Activated T-helper 2 cell treated with anti-CD3 and anti-CD28 coated beads, Interferon-gamma antibody, Interleukin-2, Interleukin-4, amounts not matched to agents 10 μg/mL and 5 μg/mL and 100 μg/mL, durations not matched to agents 14 hours and 24 hours and 36 hours (primary cell): ENCODE measurements at regions not wholly inside any gene's neighbourhood (a gene's known extent, or its start where the extent isn't known, plus 50 kb on each side); places are given as distances from the start of the nearest gene placed in this dataset.
"Not testable (repeated sequence)": the region's sequence is repeated elsewhere in the genome, so short reads cannot be mapped to it uniquely, and the experiment has no call there.

ENCODE experiments used
- DNase-seq: peaks from one replicate; pipeline ENCODE4 v3.0.0; 2021; ENCODE audit warnings: low spot score
- H3K27ac Mint-ChIP-seq: one replicate; pipeline ENCODE4 v1.8.0; 2021; ENCODE audit warnings: mixed read lengths
- H3K27me3 Mint-ChIP-seq: one replicate; pipeline ENCODE4 v1.8.0; 2021; ENCODE audit warnings: low read depth, mixed read lengths
- H3K36me3 Mint-ChIP-seq: one replicate; pipeline ENCODE4 v1.8.0; 2021; ENCODE audit warnings: low read depth, mixed read lengths
- H3K4me1 Mint-ChIP-seq: one replicate; pipeline ENCODE4 v1.8.0; 2021; ENCODE audit warnings: low read depth, mixed read lengths
- H3K4me3 Mint-ChIP-seq: one replicate; pipeline ENCODE4 v1.8.0; 2021; ENCODE audit warnings: low read depth, mild to moderate bottlenecking, moderate library complexity, mixed read lengths
- H3K9me3 Mint-ChIP-seq: one replicate; pipeline ENCODE4 v1.8.0; 2021; ENCODE audit warnings: mixed read lengths
- intact Hi-C: fragments of 100-400 bp; cut with micrococcal nuclease; formaldehyde crosslinking; loops from one replicate; pipeline ENCODE4 v1.15.1; 2023

DNA sequence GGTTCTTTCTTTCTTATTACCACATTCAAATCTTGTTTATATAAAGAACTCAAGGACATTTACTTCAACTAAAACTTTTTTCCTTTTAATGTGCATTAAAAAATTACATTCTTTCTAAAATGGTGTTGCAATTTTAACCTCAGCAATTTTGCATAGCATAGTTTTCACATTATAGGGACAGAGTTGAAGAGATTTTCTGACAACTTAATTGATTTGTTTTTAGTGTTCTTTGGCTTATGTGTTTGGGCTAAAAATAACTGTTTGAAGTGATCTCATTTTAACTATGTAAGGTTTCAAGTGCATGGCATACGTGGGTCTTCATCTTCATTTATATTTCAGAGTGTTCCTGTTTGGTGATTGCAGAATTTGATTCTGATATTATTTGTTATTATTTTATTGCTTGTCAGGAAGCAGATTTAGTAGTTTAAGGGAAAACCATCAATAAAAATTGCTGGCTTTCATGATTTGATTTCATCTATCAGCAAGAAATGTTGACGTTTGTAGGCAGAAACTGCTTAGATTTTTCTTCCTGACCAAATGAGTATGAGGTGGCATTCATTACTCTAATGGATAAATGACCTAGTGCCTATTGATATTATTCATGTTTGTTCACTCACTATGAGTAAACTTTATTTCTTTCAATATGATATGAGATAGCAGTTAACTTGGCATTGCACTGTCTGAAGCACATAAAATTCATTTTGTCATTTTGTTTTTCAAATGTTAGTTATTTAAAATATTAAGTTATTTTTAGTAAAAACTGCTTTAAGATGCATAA, 398.4 kb downstream of the NUP35 start:
- no peak overlapping the region for H3K27ac Mint-ChIP-seq

DNA sequence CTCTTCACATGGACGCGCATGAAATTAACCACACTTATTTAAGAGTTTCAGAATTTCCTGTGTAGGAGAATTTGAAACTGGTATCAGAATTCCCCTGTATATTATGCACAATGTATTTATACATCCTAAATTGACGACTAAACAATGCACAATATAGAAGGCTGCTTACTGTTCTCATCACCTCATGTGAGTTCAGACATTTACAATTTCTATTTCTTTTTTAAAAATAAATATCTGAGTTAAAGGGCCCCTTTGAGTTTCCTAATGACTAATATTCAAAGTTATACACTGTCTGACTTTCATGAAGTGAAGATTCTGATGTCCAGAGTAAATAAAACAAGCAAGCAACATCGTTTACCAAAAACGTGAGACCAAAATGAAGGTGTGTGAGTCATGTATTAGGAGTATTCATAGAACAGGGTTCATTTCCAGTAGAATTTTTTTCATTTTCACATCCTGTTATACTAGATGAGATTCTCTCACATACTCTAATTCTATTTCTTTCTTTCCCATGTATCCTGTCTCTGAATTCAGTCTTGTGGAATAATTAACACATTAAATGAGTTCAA, 406.2 kb downstream of the NUP35 start:
- H3K4me1 Mint-ChIP-seq: no peaks in the 10 kb centered on the region
- H3K9me3 Mint-ChIP-seq: no peaks in the 10 kb centered on the region
- no peaks in the 10 kb centered on the region for H3K27me3 Mint-ChIP-seq
- no peaks in the 10 kb centered on the region for H3K36me3 Mint-ChIP-seq
- intact Hi-C loops: no loop called here
- H3K4me3 Mint-ChIP-seq: no peak overlapping the region
- no peak for DNase-seq
- no peak overlapping the region for H3K27ac Mint-ChIP-seq

More for the DNA sequence above, 398.4 kb downstream of the NUP35 start:
- Mint-ChIP-seq H3K9me3 (no peaks in the 10 kb centered on the region), H3K4me3 (no peak overlapping the region), H3K36me3 (no peaks in the 10 kb centered on the region), H3K4me1 (no peaks in the 10 kb centered on the region), H3K27me3 (no peaks in the 10 kb centered on the region)
- intact Hi-C loops: no loop called here
- no peak for DNase-seq

DNA sequence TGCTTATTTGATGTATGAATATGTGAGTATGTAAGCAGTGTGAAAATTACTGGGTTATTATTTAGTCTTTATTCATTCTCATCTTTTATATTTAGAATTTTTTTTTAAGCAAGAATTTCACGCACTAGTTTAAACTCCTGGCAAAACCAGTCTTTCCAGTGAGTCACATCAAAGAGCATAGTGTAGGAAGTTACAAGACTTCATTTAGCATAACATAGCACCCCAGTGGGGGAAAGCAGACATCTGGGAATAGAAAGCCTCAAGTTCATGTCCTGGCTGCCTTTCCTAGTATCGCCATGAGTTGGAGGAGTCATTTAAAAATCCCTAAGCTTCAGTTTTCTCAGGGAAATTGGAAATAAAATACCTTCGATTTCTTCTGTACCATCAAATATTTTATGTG, 408.3 kb downstream of the NUP35 start:
- no peak for DNase-seq
- no peak overlapping the region for H3K4me3 Mint-ChIP-seq
- H3K27me3 Mint-ChIP-seq: no peaks in the 10 kb centered on the region
- no peaks in the 10 kb centered on the region for H3K4me1 Mint-ChIP-seq
- H3K27ac Mint-ChIP-seq: no peak overlapping the region
- no peaks in the 10 kb centered on the region for H3K36me3 Mint-ChIP-seq
- H3K9me3 Mint-ChIP-seq: no peaks in the 10 kb centered on the region
- intact Hi-C loops: no loop called here

- Mint-ChIP-seq H3K4me3 (no peak overlapping the region), H3K36me3 (no peaks in the 10 kb centered on the region), H3K9me3 (no peaks in the 10 kb centered on the region), H3K27ac (no peak overlapping the region), H3K4me1 (no peaks in the 10 kb centered on the region), H3K27me3 (no peaks in the 10 kb centered on the region)
- intact Hi-C loops: no loop called here
- no peak for DNase-seq
Observed at GRCh38 chr2:183533021-183533420, 408.8 kb downstream of the NUP35 start.

DNA sequence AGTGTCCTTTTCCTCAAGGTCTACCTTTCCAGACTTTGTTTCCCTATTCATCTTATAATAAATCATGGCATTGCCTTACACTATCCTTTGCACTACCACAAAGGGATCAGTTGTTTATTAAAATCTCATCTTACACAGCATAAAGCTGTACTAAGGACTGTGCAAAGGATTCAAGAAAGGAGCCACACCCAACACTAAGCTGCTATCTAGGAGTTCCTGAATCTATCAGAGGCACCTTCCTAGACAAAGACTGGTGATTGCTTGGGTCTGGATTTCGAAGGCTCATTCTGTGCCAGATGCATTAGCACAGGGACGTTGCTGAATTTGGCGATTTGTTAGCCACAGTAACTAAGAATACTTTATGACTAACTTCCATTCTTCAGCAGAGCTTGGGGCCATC, 412.0 kb downstream of the NUP35 start:
- intact Hi-C loops: no loop called here
- Mint-ChIP-seq H3K4me3 (no peak overlapping the region), H3K4me1 (no peaks in the 10 kb centered on the region), H3K27me3 (no peaks in the 10 kb centered on the region), H3K9me3 (no peaks in the 10 kb centered on the region), H3K27ac (no peak overlapping the region), H3K36me3 (no peaks in the 10 kb centered on the region)
- no peak for DNase-seq

DNA sequence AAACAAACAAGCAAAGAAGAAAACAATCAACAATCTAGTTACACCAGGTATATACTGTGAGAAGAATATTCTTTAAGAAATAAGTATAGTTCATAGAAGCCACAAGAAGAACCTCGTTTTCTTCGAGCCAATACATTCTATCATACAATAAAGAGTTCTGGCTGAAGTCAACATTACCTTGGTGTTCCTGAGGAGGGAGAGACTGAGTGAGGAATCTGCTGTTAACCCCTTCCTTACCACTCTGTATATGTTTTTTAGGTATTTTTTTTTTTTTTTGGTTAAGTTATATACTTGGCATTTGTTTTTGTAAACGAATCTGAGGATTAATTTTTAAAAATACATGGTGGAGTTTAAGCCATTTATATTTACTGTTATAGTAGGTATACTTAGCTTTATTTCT, 412.5 kb downstream of the NUP35 start:
- no peak overlapping the region for H3K4me3 Mint-ChIP-seq
- DNase-seq: no peak
- no peaks in the 10 kb centered on the region for H3K36me3 Mint-ChIP-seq
- no peaks in the 10 kb centered on the region for H3K27me3 Mint-ChIP-seq
- H3K27ac Mint-ChIP-seq: no peak overlapping the region
- H3K4me1 Mint-ChIP-seq: no peaks in the 10 kb centered on the region
- intact Hi-C loops: no loop called here
- H3K9me3 Mint-ChIP-seq: no peaks in the 10 kb centered on the region

DNA sequence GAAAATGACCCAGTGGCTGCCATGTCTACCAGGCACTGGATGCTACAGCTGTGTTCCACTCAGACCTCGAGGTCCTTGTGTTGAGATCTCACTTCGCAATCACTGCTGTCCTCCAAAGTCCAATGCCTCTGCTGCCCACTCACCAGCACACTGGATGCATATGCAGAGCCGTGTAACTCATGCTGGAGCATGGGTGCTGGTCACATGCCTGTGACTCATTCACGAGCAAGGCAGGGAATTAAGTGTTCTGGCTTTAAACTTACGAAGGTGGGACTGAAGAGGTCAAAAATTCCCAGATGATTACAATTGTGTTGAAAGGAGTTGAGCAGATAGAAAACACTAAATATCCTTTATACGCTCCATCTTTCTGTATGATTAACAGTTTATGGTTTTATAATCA, 417.5 kb downstream of the NUP35 start:
- Mint-ChIP-seq H3K27ac (no peak overlapping the region), H3K4me1 (no peaks in the 10 kb centered on the region), H3K4me3 (no peak overlapping the region), H3K36me3 (no peaks in the 10 kb centered on the region), H3K9me3 (peaks cover 16% of the 10 kb centered on the region), H3K27me3 (no peaks in the 10 kb centered on the region)
- DNase-seq: no peak
- intact Hi-C loops: no loop called here

- no peak overlapping the region for H3K4me3 Mint-ChIP-seq
- peaks cover 16% of the 10 kb centered on the region for H3K9me3 Mint-ChIP-seq
- no peaks in the 10 kb centered on the region for H3K36me3 Mint-ChIP-seq
- intact Hi-C loops: no loop called here
- no peak for DNase-seq
- H3K27me3 Mint-ChIP-seq: no peaks in the 10 kb centered on the region
- H3K27ac Mint-ChIP-seq: no peak overlapping the region
- no peaks in the 10 kb centered on the region for H3K4me1 Mint-ChIP-seq
Observed at GRCh38 chr2:183542606-183543005, 418.4 kb downstream of the NUP35 start.

GRCh38 chr2:183543222-183543621, 419.0 kb downstream of the NUP35 start:
- no peak overlapping the region for H3K4me3 Mint-ChIP-seq
- H3K36me3 Mint-ChIP-seq: no peaks in the 10 kb centered on the region
- no peak overlapping the region for H3K27ac Mint-ChIP-seq
- H3K27me3 Mint-ChIP-seq: no peaks in the 10 kb centered on the region
- intact Hi-C loops: no loop called here
- peaks cover 16% of the 10 kb centered on the region for H3K9me3 Mint-ChIP-seq
- no peaks in the 10 kb centered on the region for H3K4me1 Mint-ChIP-seq
- DNase-seq: no peak

DNA sequence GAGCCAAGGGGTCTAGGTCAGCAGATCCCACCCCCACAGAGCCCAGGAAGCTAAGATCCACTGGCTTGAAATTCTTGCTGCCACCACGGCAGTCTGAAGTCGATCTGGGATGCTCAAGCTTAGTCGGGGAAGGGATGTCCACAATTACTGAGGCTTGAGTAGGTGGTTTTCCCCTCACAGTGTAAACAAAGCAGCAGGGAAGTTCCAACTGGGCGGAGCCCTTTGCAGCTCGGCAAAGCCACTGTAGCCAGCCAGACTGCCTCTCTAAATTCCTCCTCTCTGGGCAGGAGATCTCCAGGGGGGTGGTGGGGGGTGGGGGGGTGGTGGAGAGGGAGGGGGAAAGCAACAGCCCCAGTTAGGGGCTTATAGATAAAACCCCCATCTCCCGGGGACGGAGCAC, 419.5 kb downstream of the NUP35 start:
- no peaks in the 10 kb centered on the region for H3K4me1 Mint-ChIP-seq
- H3K4me3 Mint-ChIP-seq: no peak overlapping the region
- no peak overlapping the region for H3K27ac Mint-ChIP-seq
- peaks cover 16% of the 10 kb centered on the region for H3K9me3 Mint-ChIP-seq
- H3K27me3 Mint-ChIP-seq: no peaks in the 10 kb centered on the region
- no peaks in the 10 kb centered on the region for H3K36me3 Mint-ChIP-seq
- DNase-seq: no peak
- intact Hi-C loops: no loop called here

GRCh38 chr2:183546560-183547350, 422.5 kb downstream of the NUP35 start:
- H3K27me3 Mint-ChIP-seq, intact Hi-C loops, H3K4me1 Mint-ChIP-seq, DNase-seq, H3K27ac Mint-ChIP-seq, H3K4me3 Mint-ChIP-seq, H3K36me3 Mint-ChIP-seq: not testable (repeated sequence)
- peaks cover 16% of the 10 kb centered on the region for H3K9me3 Mint-ChIP-seq

DNA sequence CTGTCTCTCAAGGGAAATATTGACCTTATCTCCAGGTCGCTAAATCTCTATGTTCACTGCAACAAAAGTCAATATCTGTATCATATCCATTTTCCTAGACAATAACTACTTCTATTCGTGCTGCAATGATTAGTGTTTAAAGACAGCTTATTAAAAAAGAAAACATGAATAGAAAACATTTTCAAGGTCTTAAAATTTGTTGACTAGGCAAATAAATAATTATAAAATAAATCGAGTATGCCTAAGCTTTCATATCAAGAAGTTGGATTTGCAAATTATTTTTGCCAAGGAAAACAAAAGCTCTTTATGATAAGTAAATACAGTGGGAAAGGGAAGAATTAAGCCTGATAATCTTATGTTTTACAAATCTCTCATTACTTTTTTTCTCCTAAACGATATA, 428.5 kb downstream of the NUP35 start:
- no peak for DNase-seq
- intact Hi-C loops: no loop called here

GRCh38 chr2:183564726-183565125, 440.5 kb downstream of the NUP35 start:
- no peaks in the 10 kb centered on the region for H3K9me3 Mint-ChIP-seq
- H3K27me3 Mint-ChIP-seq: no peaks in the 10 kb centered on the region
- H3K4me3 Mint-ChIP-seq: no peak overlapping the region
- DNase-seq: no peak
- H3K36me3 Mint-ChIP-seq: no peaks in the 10 kb centered on the region
- H3K27ac Mint-ChIP-seq: no peak overlapping the region
- intact Hi-C loops: no loop called here
- H3K4me1 Mint-ChIP-seq: no peaks in the 10 kb centered on the region

More for the DNA sequence above, 428.5 kb downstream of the NUP35 start:
- H3K27me3 Mint-ChIP-seq: no peaks in the 10 kb centered on the region
- no peaks in the 10 kb centered on the region for H3K4me1 Mint-ChIP-seq
- H3K9me3 Mint-ChIP-seq: no peaks in the 10 kb centered on the region
- no peaks in the 10 kb centered on the region for H3K36me3 Mint-ChIP-seq
- no peak overlapping the region for H3K27ac Mint-ChIP-seq
- no peak overlapping the region for H3K4me3 Mint-ChIP-seq
